Loucy (cell line): ENCODE measurements at regions not wholly inside any gene's neighbourhood (a gene's known extent, or its start where the extent isn't known, plus 50 kb on each side); places are given as distances from the start of the nearest gene placed in this dataset.

Experiments
- H2AFZ ChIP-seq: fragments of 200-600 bp; sonication (generic); 2 replicates; pipeline ENCODE4 v1.6.0; 2016; ENCODE audit warnings: antibody characterized with exemption, mild to moderate bottlenecking, low read length, moderate library complexity
- H3F3A ChIP-seq: fragments of 200-600 bp; 2 replicates; pipeline ENCODE4 v1.6.0; 2016; ENCODE audit warnings: antibody characterized with exemption, low read depth, mild to moderate bottlenecking
- H3K27me3 ChIP-seq: fragments of 200-600 bp; sonication (generic); 2 replicates; pipeline ENCODE4 v1.6.1; 2014; ENCODE audit warnings: low read length, mild to moderate bottlenecking; ENCODE audit not compliant: insufficient read depth, poor library complexity, severe bottlenecking
- H3K36me3 ChIP-seq: fragments of 200-600 bp; sonication (generic); 2 replicates; pipeline ENCODE4 v1.6.1; 2016; ENCODE audit warnings: low read length; ENCODE audit not compliant: insufficient read depth
- H3K4me1 ChIP-seq: fragments of 200-600 bp; sonication (generic); 2 replicates; pipeline ENCODE4 v1.5.1; 2014; ENCODE audit warnings: low read length, mild to moderate bottlenecking; ENCODE audit not compliant: insufficient read depth, poor library complexity, severe bottlenecking
- H3K4me2 ChIP-seq: fragments of 200-600 bp; sonication (generic); 2 replicates; pipeline ENCODE4 v1.6.0; 2014; ENCODE audit warnings: antibody characterized with exemption, low read length, low read depth, mild to moderate bottlenecking; ENCODE audit not compliant: poor library complexity, severe bottlenecking
- H3K4me3 ChIP-seq: fragments of 200-600 bp; sonication (generic); 2 replicates; pipeline ENCODE4 v1.5.1; 2014; ENCODE audit warnings: low read length, mild to moderate bottlenecking, mixed read lengths; ENCODE audit not compliant: poor library complexity, severe bottlenecking
- H3K79me2 ChIP-seq: fragments of 200-600 bp; sonication (generic); 2 replicates; pipeline ENCODE4 v1.6.1; 2014; ENCODE audit warnings: low read length; ENCODE audit not compliant: insufficient read depth
- H3K9ac ChIP-seq: fragments of 200-600 bp; sonication (generic); 2 replicates; pipeline ENCODE4 v1.6.0; 2014; ENCODE audit warnings: mild to moderate bottlenecking, low read depth, low read length, moderate library complexity; ENCODE audit not compliant: poor library complexity, severe bottlenecking
- H3K9me2 ChIP-seq: fragments of 200-600 bp; sonication (generic); replicated peaks from 2 replicates; pipeline ENCODE4 v1.6.1; 2016; ENCODE audit warnings: low read depth, low read length, mixed read lengths
- H3K9me3 ChIP-seq: fragments of 200-600 bp; sonication (generic); 2 replicates; pipeline ENCODE4 v1.6.1; 2014; ENCODE audit warnings: mild to moderate bottlenecking, antibody characterized with exemption, low read length, low read depth; ENCODE audit not compliant: insufficient read depth
- H4K20me1 ChIP-seq: fragments of 200-600 bp; sonication (generic); 2 replicates; pipeline ENCODE4 v1.6.0; 2014; ENCODE audit warnings: antibody characterized with exemption, low read length, mild to moderate bottlenecking; ENCODE audit not compliant: insufficient read depth, poor library complexity, severe bottlenecking
- CTCF ChIP-seq: fragments of 200-600 bp; sonication (generic); conservative IDR thresholded peaks from 2 replicates; pipeline ENCODE4 v1.5.1; 2014; ENCODE audit warnings: mild to moderate bottlenecking, antibody characterized with exemption, low read length
- EZH2phosphoT487 ChIP-seq: fragments of 200-600 bp; IDR thresholded peaks from 2 replicates; pipeline ENCODE4 v1.6.1; 2018; ENCODE audit warnings: antibody characterized with exemption, mild to moderate bottlenecking, moderate library complexity, borderline replicate concordance

- no peak overlapping the region for H3K9ac ChIP-seq
- no peaks in the 10 kb centered on the region for H3K4me1 ChIP-seq
- H3K79me2 ChIP-seq: no peaks in the 10 kb centered on the region
- H3K9me3 ChIP-seq: no peaks in the 10 kb centered on the region
- no peak overlapping the region for H3K4me3 ChIP-seq
- H3F3A ChIP-seq: no peaks in the 10 kb centered on the region
- H3K36me3 ChIP-seq: no peaks in the 10 kb centered on the region
- H4K20me1 ChIP-seq: no peaks in the 10 kb centered on the region
- no peaks in the 10 kb centered on the region for H3K9me2 ChIP-seq
- TF ChIP-seq EZH2phosphoT487: no peak
- no peak for TF ChIP-seq CTCF
- no peak overlapping the region for H2AFZ ChIP-seq
- H3K27me3 ChIP-seq: no peaks in the 10 kb centered on the region
- no peak overlapping the region for H3K4me2 ChIP-seq
These were observed 331.8 kb downstream of the MTX2 start for GRCh38 chr2:176601066-176601465.

GRCh38 chr2:176612036-176612435 is 342.8 kb downstream of the MTX2 start:
- H3K79me2 ChIP-seq: no peaks in the 10 kb centered on the region
- no peak overlapping the region for H3K4me3 ChIP-seq
- H3K4me2 ChIP-seq: no peak overlapping the region
- H3K4me1 ChIP-seq: no peaks in the 10 kb centered on the region
- H3K36me3 ChIP-seq: no peaks in the 10 kb centered on the region
- no peaks in the 10 kb centered on the region for H4K20me1 ChIP-seq
- no peaks in the 10 kb centered on the region for H3K27me3 ChIP-seq
- no peaks in the 10 kb centered on the region for H3K9me3 ChIP-seq
- no peak for TF ChIP-seq EZH2phosphoT487
- no peak for TF ChIP-seq CTCF
- H3K9ac ChIP-seq: no peak overlapping the region
- no peaks in the 10 kb centered on the region for H3K9me2 ChIP-seq
- H3F3A ChIP-seq: no peaks in the 10 kb centered on the region
- no peak overlapping the region for H2AFZ ChIP-seq

- H3K4me2 ChIP-seq: no peak overlapping the region
- no peak for TF ChIP-seq CTCF
- TF ChIP-seq EZH2phosphoT487: no peak
- no peak overlapping the region for H2AFZ ChIP-seq
- H3K79me2 ChIP-seq: no peaks in the 10 kb centered on the region
- H3K36me3 ChIP-seq: no peaks in the 10 kb centered on the region
- H3F3A ChIP-seq: no peaks in the 10 kb centered on the region
- no peaks in the 10 kb centered on the region for H4K20me1 ChIP-seq
- no peaks in the 10 kb centered on the region for H3K27me3 ChIP-seq
- no peaks in the 10 kb centered on the region for H3K9me3 ChIP-seq
- H3K9ac ChIP-seq: no peak overlapping the region
- H3K9me2 ChIP-seq: no peaks in the 10 kb centered on the region
- H3K4me3 ChIP-seq: no peak overlapping the region
- H3K4me1 ChIP-seq: no peaks in the 10 kb centered on the region
These were observed 343.5 kb downstream of the MTX2 start for GRCh38 chr2:176612736-176613135.
